Heart right ventricle (tissue), 16 donors: ENCODE measurements at regions not wholly inside any gene's neighbourhood (a gene's known extent, or its start where the extent isn't known, plus 50 kb on each side); places are given as distances from the start of the nearest gene placed in this dataset.

ENCODE experiments used
- ATAC-seq, 8 donors: fragments of 200-7000 bp; cut with Tn5 transposase; one replicate each; pipeline ENCODE4 v1.9.1; 2020; ENCODE audit warnings: mild to moderate bottlenecking in 8 of 8, moderate library complexity in 8 of 8, moderate number of reproducible peaks in 1 of 8
- DNase-seq, 2 donors: peaks; one replicate each; pipeline ENCODE4 v3.0.0-alpha.2; 2020
- H3K27ac ChIP-seq, 10 donors: fragments of 200-600 bp; sonication (generic) in 2 of 10; one replicate each; pipeline versions ENCODE4 v1.5.0 to v1.8.0; 2020 to 2022; ENCODE audit warnings: mild to moderate bottlenecking in 3 of 10
- H3K27me3 ChIP-seq, 7 donors: fragments of 200-600 bp; one replicate each; pipeline ENCODE4 v1.8.0; 2021 to 2022; ENCODE audit warnings: mild to moderate bottlenecking in 2 of 7
- H3K36me3 ChIP-seq, 9 donors: fragments of 200-600 bp; sonication (generic) in 1 of 9; one replicate each; pipeline versions ENCODE4 v1.5.0 to v1.8.0; 2020 to 2022; ENCODE audit warnings: mild to moderate bottlenecking in 2 of 9
- H3K4me1 ChIP-seq, 9 donors: fragments of 200-600 bp; sonication (generic) in 1 of 9; one replicate each; pipeline versions ENCODE4 v1.5.0 to v1.8.0; 2020 to 2022; ENCODE audit warnings: mild to moderate bottlenecking in 4 of 9
- H3K4me3 ChIP-seq, 10 donors: fragments of 200-600 bp; sonication (generic) in 2 of 10; one replicate each; pipeline versions ENCODE4 v1.5.0 to v1.8.0; 2020 to 2022; ENCODE audit warnings: mild to moderate bottlenecking in 7 of 10, moderate library complexity in 2 of 10
- H3K9me3 ChIP-seq, 11 donors: fragments of 200-600 bp in 10 of 11; sonication (generic) in 2 of 11; one replicate each; pipeline versions ENCODE4 v1.5.0 to v1.8.0; 2013 to 2022; ENCODE audit warnings: mild to moderate bottlenecking in 2 of 11, control low read depth in 1 of 11, moderate library complexity in 1 of 11
- WGBS, 2 donors: extraction: QIAGEN DNeasy Blood & Tissue Kit; methylation state at CpG; one replicate each; pipeline ENCODE4 v1.1.7; 2013; ENCODE audit warnings: inconsistent platforms in 1 of 2; 5-methylcytosine and 5-hydroxymethylcytosine counted together
- intact Hi-C, 10 donors: fragments of 100-400 bp; cut with DNase I; formaldehyde crosslinking; loops; one replicate each; pipeline versions ENCODE4 v1.11.1 to v1.14.2; 2022
- TF ChIP-seq, protein P1 (sequence below), 9 donors: fragments of 200-600 bp; sonication (generic) in 2 of 9; IDR thresholded peaks; one replicate each; pipeline versions ENCODE4 v1.5.0 to v1.8.0; 2021 to 2022; ENCODE audit warnings: antibody characterized with exemption in 9 of 9, mild to moderate bottlenecking in 5 of 9, moderate library complexity in 1 of 9
- donor health status: Arrhythmogenic right ventricular cardiomyopathy.
- donor health status: ischemic (EF 13 %, LVEDD 7.1; RV severe dilation, severe dysfunction).
- donor health status: healthy with polysubstance abuse.
- donor health status: DM: no; HTN: yes; CAD: no.
- donor health status: DM: no; HTN: no; CAD: no.
- donor health status: ischemic (EF 25% LVEDD 6.9; RV normal size, moderate dysfunction).
- donor health status: ischemic (EF 25% LVEDD 5.7; RV mildly dilated, moderate dysfunction).
- donor health status: healthy.
- donor health status: DM: yes; HTN: yes; CAD: no.
- donor health status: Ischemic cardiomyopathy.
- donor health status: ischemic (EF 35%, LVEDD 5.7; RV mildly dilated, moderate dysfunction).
- donor health status: nonischemic (EF 11% LVEDD 7.7; RV severe dilation, severe dysfunction).
- donor health status: DM: yes; HTN: yes; CAD: no.
- donor health status: PGD.
- donor health status: ischemic (EF 29% LVEDD 5.4; RV normal size, mild dysfunction).
- donor health status: nonischemic (EF 23%, LVEDD 6.1; RV moderate dilation, normal function).

DNA sequence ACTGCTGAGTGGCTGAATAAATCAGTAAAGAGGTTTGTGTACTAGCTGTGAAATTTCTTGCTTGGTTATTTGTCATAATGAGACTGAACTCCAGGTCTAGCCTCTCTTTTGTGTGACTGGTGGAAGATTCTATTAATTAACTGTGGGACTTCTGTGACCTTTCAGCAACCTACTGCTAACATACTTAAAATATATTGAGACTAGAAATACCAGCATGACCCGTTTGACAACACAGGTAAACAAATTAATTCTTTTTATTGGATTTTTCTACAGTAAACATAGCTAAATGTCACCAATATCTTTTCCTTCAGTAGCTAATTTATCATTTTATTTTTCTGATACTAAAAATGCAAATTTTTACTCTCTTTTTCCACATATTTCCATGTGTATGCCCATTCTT lies 390.4 kb upstream of the KCNN2 start:
- H3K4me1 ChIP-seq = no peaks in the 10 kb centered on the region
- H3K36me3 ChIP-seq = no peaks in the 10 kb centered on the region
- no peaks in the 10 kb centered on the region for H3K27me3 ChIP-seq
- no peak overlapping the region for H3K27ac ChIP-seq
- intact Hi-C loops = no loop called here
- H3K4me3 ChIP-seq = no peak overlapping the region
- DNase-seq (no peak), ATAC-seq (no peak)
- WGBS, 2 donors = 44 to 47% methylated on average over 1 of the region's 1 CpG
- H3K9me3 ChIP-seq = no peaks in the 10 kb centered on the region
- TF ChIP-seq, protein P1, sequence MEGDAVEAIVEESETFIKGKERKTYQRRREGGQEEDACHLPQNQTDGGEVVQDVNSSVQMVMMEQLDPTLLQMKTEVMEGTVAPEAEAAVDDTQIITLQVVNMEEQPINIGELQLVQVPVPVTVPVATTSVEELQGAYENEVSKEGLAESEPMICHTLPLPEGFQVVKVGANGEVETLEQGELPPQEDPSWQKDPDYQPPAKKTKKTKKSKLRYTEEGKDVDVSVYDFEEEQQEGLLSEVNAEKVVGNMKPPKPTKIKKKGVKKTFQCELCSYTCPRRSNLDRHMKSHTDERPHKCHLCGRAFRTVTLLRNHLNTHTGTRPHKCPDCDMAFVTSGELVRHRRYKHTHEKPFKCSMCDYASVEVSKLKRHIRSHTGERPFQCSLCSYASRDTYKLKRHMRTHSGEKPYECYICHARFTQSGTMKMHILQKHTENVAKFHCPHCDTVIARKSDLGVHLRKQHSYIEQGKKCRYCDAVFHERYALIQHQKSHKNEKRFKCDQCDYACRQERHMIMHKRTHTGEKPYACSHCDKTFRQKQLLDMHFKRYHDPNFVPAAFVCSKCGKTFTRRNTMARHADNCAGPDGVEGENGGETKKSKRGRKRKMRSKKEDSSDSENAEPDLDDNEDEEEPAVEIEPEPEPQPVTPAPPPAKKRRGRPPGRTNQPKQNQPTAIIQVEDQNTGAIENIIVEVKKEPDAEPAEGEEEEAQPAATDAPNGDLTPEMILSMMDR (IDR thresholded peaks at IDR 0.05) = no peak

- Histone ChIP-seq H3K4me1 (no peaks in the 10 kb centered on the region), H3K4me3 (no peak overlapping the region), H3K27ac (no peak overlapping the region), H3K9me3 (peaks cover 0 to 8% (median 0%) of the 10 kb centered on the region in 11 donors), H3K36me3 (no peaks in the 10 kb centered on the region), H3K27me3 (no peaks in the 10 kb centered on the region)
- DNase-seq = no peak
- no peak for ATAC-seq
- intact Hi-C loops = no loop called here
- 78 to 94% methylated on average over 1 of the region's 1 CpG for WGBS, 2 donors
- TF ChIP-seq, protein P1 (IDR thresholded peaks at IDR 0.05) = no peak
These were observed 386.9 kb upstream of the KCNN2 start for GRCh38 chr5:113974976-113975375.

- H3K27ac ChIP-seq = no peak overlapping the region
- no peaks in the 10 kb centered on the region for H3K4me1 ChIP-seq
- WGBS, 2 donors = 42 to 45% methylated on average over 2 of the region's 2 CpGs
- TF ChIP-seq, protein P1 (IDR thresholded peaks at IDR 0.05) = no peak
- H3K4me3 ChIP-seq = no peak overlapping the region
- H3K36me3 ChIP-seq = no peaks in the 10 kb centered on the region
- intact Hi-C loops = no loop called here
- ATAC-seq (peak in 1 of 8 donors; percentile 79), DNase-seq (no peak)
- no peaks in the 10 kb centered on the region for H3K27me3 ChIP-seq
- no peaks in the 10 kb centered on the region for H3K9me3 ChIP-seq
These were observed 376.9 kb upstream of the KCNN2 start for GRCh38 chr5:113984928-113985327.

GRCh38 chr5:113985505-113985904 lies 376.4 kb upstream of the KCNN2 start:
- Histone ChIP-seq H3K4me3 (no peak overlapping the region), H3K27me3 (no peaks in the 10 kb centered on the region), H3K4me1 (no peaks in the 10 kb centered on the region), H3K27ac (no peak overlapping the region), H3K36me3 (no peaks in the 10 kb centered on the region), H3K9me3 (no peaks in the 10 kb centered on the region)
- intact Hi-C loops = no loop called here
- ATAC-seq (no peak), DNase-seq (no peak)
- 68 to 72% methylated on average over 4 of the region's 4 CpGs for WGBS, 2 donors
- TF ChIP-seq, protein P1 (IDR thresholded peaks at IDR 0.05) = no peak
